Fibroblast of skin of scalp (primary cell): ENCODE measurements at regions not wholly inside any gene's neighbourhood (a gene's known extent, or its start where the extent isn't known, plus 50 kb on each side); places are given as distances from the start of the nearest gene placed in this dataset.
A peak's percentile ranks its signal among the peaks of the same experiment; 100 is the strongest.
"Not testable (repeated sequence)": the region's sequence is repeated elsewhere in the genome, so short reads cannot be mapped to it uniquely, and the experiment has no call there.

ENCODE experiments used
- DNase-seq: peaks from one replicate; pipeline ENCODE4 v3.0.0-alpha.2; 2013

DNA sequence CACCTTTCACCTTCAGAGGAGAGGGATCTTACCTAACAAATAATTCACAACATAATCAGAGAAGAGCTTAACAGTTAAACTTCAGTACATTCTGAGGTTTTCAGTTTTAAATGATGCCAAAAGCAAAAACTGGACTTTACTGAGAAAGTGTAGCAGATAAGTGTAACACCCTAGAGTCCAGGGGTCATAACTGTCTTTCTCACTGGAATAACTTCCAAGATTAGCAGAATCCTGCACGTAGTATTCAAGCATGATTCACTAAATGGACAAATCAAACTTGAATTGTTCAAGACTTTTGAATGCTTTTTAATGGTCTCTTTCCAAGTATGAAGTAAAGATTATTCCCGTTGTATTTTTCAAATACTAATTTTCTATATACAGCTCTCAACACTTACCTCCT, 180.1 kb upstream of the NREP start:
- peak; percentile 43 for DNase-seq

DNA sequence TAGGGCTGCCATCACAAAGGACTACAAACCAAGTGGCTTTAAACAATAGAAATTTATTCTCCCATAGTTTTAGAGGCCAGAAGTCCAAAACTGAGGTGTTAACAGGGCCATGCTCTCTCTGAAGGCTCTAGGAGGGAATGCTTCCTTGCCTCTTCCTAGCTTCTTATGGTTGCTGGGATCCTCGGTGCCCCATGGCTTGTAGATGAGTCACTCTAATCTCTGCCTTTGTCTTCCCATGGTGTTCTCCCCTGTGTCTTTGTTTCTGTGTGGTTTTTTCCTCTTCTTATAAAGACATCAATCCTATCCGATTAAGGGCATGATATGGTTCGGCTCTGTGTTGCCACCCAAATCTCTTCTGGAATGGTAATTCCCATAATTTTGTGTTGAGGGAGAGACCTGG, 178.8 kb upstream of the NREP start:
- peak; percentile 54 for DNase-seq

DNA sequence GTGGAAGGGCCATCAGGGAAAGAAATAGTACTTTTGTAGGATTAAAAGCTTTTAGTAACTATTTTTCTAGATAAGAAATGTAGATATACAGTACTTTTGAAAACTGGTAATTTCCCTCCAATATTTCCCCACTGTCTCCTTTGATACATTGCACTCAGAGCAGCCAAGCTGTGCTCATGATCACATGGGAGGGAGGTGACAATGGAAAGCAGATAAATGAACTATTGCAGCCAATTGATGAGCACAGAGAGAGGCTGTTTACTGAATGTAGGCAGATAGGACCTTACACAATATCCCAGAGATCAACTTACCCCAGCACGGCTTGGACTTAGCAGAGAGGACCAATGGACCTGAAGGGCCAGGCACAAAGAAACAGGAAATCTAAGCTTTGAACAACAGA, 178.0 kb upstream of the NREP start:
- no peak for DNase-seq

DNA sequence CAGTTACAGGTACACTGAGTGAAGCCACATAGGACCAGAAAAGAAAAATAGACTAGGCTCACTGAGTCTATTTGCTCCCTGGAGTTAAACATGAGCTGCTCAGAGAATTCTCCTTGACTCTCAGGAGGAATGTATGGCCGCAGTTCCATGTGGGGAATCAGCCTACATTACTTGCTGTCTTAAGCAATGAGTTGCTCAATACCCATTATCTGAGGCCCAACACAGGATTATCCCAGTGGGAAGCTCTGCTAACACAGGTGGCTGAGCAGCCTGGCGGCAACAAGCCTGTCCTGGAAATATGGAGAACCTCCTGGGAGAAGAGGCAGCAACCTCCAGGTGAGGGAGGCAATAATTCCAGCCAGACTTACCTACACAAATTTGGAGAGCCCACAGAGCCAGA, 177.5 kb upstream of the NREP start:
- DNase-seq: no peak

DNA sequence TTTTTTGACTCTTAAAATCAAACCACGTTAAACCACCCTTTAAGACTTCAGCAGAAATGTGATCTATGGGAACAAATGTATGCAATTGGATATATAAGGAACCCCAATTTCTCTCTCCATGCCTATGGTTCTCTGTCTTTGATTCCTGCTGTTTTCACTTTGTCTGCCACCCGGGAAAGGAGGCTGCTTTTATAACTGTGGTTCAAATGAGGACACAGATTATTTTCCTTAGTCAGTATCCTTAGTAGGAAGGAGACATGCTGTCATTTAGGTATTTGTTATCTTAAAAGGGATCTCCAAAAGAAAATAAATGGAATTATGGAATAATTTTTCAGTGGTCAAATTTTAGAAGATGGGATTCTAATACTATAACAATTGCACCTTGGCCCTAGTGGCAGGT, 176.1 kb upstream of the NREP start:
- DNase-seq: peak; percentile 56

DNA sequence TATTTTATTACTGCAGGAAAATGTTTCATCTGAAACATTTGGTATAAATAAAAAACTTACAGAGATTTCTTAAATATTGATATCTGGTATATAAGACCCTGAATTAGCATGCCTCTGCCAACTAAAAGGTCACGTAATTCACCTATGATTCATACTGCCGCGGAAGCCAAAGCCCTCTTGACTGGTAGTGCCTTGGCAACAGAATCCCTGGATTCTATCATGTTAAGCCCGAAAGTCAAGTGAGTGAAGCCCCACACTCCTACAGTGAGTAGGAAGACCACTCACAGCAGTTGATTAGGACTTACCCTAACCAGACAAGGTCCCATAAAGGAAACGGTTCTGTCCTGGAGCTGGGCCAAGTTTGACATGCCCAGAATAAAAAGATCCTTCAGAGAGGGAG, 175.6 kb upstream of the NREP start:
- DNase-seq: no peak

DNA sequence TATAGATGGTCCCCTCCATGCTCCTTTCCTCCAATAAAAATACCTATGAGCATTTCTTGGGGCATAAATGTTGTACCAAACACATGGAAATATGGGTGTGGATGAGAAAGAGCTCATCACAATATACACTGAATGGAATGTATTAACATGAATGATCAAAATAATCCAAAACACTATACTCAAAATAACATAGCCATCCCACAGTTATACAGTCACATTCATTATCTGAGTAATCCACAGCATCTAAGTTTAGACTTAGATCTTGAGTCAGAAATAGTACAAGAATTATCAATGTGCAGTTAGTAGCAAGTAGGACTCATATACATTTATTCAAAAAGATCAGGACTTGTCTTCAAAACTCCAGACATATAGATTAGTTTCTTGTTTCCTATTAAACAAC, 175.2 kb upstream of the NREP start:
- DNase-seq: peak; percentile 54

DNA sequence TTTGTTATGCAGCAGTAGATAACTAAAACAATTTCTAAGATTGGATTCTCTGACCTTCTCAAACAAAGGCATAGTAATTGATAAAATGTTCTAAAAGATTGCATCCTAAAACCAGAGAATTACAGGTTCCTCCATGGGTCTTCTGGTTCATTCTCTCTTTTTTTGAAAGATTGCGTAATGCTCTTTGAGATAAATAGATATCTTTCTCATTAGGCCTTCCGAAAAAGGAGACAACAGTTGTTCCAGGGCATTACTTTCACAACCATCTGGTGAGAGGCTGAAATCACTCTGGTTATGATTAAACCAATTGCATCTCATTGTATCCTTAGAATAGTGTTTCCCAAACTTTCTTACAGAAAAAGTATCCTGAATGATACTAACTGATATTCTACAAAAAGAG, 174.7 kb upstream of the NREP start:
- no peak for DNase-seq

DNA sequence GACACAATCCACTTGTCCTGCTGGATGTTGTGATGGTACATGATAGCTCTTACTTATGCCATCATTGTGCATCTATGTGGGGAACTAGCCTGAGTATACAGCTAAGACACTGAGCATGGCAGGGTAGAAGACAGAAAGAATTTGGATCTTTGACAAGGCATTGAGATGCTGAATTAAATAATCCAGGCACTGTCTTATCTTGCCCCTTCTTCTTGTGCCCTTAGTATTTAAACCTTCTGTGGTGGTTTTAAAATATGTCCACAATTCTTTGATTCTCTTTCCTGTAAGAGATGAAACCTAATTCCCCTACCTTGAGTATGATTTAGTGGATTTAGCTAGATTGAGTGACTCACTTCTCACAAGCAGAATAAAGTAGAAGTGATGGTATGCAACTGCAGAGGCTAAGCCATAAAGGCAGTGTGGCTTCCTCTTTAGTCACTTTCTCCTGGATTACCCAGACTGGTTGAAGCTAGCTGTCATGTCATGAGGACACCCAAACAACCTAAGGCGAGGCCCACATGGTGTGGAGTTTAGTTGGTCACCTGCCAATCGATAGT, 174.0 kb upstream of the NREP start:
- DNase-seq: peak; percentile 77

DNA sequence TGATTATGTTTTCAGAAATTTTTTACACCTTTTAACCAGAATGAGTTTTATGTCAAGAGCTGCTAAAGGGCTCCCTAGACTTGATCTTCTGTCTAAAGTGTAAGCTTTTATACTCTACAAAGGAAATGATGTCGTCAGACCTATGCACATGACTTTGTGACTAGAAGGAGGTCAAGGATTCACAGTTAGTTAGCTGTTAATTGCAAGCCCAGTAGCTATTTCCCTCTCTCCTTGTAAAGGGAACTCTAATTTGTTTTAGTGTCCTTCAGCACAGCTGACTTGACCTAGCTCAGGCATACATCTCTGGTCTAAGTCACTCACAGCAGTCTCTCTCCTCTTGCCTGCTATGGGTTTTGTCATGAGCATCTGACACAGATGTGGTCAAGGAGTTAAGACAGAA, 173.5 kb upstream of the NREP start:
- DNase-seq: no peak

DNA sequence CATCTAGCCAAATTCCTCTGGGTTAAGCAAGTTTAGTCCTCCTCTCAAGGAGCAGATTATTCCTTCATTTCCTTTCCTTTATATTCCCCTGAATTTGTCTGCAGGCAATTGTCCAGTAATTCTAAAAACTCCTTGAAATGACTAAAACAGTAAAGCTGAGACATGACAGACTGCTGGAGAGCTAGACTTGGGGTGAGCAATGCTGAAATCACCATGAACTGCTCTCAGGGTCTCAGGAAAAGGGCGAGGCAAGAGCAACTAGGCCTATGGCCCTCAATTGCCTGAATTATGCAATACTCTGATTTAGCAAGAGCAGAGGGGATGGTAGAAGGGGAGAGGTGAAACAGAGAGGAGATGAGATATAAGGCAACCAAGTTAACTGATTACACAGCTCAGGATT, 172.9 kb upstream of the NREP start:
- DNase-seq: peak; percentile 93

DNA sequence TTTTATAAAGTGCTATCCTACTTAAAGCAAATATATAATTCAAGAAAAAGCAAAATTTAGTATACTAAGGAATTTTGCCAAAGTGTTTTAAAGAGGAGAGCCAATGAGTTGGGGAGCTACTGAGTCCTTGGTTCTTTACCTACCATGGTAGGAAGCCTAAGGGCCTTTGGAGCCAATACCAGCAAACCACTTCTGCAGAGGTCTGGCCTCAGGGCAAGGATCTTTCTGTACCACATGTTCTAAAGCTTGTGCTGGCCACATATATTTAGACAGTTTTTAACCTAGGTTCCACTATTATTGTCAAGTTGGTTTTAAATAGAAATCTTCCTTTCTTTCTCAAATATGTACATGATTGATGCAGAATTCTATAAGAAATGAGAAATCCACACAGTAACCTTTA, 172.3 kb upstream of the NREP start:
- no peak for DNase-seq

DNA sequence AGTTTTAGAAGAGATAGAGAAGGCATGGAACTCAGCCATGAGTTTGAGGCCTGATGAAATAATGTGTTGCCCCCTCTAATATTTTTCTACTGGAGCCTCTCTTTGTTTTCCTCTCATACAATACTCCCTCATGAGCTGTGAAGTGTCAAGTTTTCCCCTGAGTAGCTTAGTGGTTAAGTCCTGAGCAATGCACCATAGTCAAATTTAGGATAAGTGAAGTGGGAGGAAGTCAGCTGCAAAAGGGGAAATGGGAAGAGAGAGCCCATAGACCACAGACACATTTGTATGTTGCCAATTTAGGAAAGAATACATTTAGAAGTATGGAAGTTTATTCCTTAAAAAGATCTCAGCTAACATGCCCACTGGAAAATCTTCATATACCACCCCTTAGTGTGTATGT, 171.5 kb upstream of the NREP start:
- peak; percentile 38 for DNase-seq

DNA sequence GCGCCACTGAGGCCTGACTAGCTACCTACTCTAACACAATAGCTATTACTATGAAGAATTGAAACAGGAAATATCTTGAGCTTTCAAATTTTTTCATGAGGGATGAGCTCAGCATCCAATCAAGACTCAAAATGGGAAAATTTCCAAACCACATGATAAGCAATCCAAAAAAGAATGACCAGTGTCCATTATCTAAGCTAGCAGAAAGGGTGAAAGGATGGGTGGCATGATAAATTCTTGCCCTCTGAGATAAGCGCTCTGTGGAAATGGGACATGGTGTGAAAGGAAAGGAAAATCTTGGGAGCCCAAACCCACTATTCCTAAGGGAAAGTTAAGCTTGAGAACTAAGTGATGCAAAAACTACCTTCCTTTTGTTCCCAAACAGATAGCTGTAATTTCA, 170.2 kb upstream of the NREP start:
- peak; percentile 84 for DNase-seq

DNA sequence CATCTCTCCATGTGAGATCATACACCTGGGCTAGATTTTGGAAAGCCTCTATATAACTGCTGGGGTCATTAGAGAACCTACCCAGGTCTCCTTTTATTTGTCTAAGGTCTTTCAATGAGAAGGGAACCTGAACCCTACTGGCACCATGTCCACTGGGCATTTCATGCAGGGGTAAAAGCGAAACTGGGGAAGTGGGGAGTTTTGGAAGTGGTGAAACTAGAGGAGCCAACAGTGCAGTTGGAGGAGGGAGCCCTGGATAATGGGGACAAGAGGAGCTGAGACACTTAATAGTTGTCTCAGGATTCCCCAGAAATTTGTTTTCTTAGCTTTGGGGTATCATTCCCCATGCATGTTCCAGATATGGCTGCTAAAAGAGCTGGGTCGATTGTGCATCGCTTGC, 169.0 kb upstream of the NREP start:
- no peak for DNase-seq

DNA sequence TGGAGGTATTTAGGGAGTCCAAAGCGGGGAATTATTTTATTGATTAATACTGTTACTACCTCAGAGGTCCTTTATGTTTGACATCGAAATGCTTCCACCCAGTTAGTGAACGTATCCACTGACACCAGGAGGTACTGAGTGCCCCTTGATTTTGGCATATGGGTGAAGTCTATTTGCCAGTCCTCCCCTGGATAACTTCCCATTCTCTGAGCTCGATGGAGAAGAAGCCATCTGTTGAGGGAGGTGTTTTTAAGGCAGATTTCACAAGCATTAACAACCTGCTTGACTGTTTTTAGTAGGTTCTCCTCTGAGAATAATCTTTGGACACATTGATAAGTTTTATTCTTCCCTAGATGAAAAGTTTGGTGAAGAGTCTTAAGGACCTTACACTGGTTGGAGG, 165.3 kb upstream of the NREP start:
- no peak for DNase-seq

DNA sequence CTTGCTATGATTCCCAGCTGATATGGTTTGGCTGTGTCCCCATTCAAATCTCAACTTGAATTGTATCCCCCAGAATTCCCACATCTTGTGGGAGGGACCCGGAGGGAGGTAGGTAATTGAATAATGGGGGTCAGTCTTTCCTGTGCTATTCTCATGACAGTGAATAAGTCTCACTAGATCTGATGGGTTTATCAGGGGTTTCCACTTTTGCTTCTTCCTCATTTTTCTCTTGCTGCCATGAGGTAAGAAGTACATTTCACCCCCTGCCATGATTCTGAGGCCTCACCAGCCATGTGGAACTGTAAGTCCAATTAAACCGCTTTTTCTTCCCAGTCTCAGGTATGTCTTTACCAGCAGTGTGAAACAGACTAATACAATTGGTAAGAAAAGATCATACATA, 164.7 kb upstream of the NREP start:
- DNase-seq: not testable (repeated sequence)

DNA sequence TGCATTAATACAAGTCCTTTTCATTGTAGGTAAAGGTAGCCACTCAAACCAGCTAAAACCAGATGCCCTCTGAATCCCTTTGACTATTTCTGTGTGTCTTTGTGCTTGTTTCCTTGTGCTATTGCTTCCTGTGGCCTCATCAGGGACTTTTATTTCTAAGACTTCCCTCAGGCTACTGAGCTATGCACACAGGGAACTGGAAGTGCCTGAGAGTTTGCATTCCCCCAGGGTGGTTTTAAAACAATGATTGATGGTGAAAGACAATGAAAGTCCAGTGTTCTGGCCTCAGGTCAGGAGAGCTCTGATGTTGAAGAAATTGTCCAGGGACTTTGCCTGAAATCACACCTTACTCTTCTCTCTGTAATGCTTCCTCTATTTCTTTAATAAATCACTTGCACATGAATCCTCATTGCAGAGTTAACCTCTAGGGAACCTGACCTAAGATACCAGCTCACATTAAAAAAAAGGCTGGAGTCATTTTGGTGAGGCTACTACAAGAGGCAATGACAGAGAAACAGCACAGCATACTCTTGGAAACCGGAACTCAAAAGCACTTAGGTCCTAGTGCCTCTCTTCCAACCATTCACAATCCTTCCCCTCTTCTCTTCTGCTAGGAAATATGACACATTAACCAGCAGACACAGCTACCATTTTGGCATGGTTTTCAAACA, 158.1 kb upstream of the NREP start:
- DNase-seq: no peak

DNA sequence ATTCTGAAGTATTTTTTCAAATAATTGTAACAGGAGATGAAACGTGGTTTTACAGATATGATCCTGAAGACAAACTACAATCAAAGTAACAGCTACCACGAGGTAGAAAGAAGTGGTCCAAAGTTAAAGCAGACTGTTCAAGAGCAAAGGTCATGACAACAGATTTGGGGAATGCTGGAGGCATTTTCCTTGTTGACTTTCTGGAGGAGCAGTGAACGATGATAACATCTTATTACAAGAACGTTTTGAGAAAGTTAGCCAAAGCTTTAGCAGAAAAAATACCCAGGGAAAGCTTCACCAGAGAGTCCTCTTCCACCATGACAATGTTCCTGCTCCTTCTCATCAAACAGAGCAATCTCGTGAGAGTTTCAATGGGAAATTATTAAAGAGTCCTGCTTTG, 145.4 kb upstream of the NREP start:
- no peak for DNase-seq

DNA sequence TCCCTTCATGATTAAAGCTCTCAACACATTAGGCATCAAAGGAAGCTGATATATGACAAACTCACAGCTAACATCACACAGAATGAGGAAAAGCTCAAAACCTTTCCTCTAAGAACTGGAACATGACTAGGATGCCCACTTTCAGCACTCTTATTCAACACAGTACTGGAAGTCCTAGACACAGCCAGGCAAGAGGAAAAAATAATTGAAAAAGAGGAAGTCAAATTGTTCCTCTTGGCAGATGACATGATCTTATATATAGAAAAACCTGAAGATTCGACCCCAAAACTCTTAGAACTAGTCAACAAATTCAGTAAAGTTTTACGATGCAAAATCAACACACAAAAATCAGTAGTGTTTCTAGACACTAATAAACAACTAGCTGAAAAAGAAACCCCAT, 144.3 kb upstream of the NREP start:
- no peak for DNase-seq

DNA sequence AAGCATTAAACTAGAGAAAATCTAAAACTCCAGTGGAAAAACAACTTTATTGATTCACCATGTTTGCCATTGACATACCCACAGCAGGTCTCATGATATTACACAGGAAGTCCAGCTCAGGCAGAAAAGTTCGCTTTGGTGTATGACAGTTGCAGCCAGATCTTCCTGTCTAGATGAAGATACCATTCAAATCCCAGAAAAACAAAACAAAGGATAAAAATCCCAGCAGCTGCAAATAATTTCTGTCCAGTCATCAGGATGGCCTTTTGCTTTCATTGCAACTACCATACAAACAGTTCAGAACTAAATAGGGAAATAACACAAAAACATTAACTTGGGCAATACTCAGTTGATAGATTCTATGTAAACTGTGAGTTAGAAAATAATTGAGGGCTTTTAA, 136.0 kb upstream of the NREP start:
- DNase-seq: peak; percentile 37

DNA sequence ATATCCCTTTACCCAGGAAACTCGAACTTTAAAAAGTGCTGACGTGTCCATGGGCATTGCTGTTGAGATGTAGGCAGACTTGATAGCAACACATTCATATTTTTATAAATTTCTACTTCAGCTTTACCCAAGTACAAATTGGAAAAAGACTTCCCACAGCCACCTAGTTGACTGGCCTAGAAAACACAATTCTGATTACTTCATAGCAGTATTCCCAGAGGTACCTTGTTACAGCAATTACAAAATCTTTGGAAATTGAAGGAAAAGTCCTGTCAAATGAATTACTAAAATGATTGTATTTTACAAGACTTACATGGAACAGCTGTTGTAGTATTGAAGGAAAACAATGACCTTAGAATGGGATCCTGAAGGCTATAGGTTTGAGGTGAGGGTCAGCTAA, 130.7 kb upstream of the NREP start:
- DNase-seq: no peak

DNA sequence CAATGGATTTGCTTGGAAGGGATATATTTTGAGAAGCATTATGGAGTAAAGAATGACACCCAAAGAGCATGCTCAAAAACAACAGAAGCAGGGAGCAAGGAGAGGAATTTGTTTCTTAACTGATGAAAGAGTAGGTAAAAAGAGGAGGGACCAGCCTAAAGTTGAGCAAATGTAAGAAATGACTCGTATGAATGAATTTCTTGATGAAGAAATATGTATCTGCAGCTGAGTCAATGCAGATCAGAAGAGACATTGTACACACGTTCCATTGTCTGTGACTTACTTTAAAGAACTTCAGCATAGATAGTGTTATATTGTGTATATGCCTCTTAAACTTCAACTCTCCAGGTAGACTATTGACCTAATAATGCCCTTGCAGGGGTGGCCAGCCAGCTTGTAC, 112.7 kb upstream of the NREP start:
- DNase-seq: peak; percentile 77

DNA sequence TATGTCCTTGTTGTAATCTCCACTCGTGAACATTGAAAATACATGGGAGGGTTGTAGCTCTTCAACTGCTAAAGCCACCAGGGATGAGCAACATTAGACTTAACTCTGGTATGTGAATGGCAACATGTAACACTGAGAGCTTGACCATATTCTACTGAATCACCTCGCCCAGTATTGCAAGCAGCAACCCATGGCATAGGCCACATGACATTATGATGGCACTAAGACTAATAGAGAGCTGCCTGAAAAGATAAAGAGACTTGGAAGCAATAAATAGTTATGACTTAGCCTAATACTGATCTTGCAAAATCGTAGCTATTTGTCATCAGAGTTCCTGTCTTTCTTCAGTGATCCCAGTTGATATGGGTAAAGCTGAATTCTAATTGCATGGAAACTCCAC, 108.4 kb upstream of the NREP start:
- no peak for DNase-seq

DNA sequence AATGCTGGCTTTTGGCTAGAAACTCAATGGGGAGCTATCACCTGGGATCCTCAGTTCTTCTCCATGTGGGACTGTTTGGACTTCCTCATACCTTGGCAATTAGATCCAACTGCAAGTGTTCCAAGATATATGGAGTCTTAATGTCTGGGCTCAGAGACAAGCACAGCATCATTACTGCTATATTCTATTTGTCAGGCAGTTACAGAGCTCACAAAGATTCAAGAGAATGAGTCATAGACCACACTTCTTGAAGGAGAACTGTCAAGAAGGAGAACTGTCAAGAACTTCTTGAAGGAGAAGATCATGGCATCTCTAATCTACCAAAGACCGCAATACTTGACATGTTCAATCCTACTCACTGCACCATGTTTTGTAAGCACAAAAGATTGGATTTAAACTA, 106.8 kb upstream of the NREP start:
- DNase-seq: peak; percentile 40
